Lower leg skin (tissue), 4 donors: ENCODE measurements at regions not wholly inside any gene's neighbourhood (a gene's known extent, or its start where the extent isn't known, plus 50 kb on each side); places are given as distances from the start of the nearest gene placed in this dataset.

Source experiments
- DNase-seq, 2 donors: peaks; one replicate each; pipeline ENCODE4 v3.0.0-alpha.2; 2019; ENCODE audit warnings: low spot score in 2 of 2
- H3K4me3 ChIP-seq: fragments of 200-600 bp; sonication (generic); 2 replicates; pipeline ENCODE4 v1.5.1; 2017; ENCODE audit warnings: mild to moderate bottlenecking, low read depth; ENCODE audit not compliant: poor library complexity, severe bottlenecking
- CTCF ChIP-seq, 3 donors: fragments of 450-650 bp; IDR thresholded peaks; one replicate each; pipeline ENCODE4 v1.5.1; 2016; ENCODE audit warnings: antibody characterized with exemption in 3 of 3, mild to moderate bottlenecking in 3 of 3, moderate library complexity in 2 of 3
- POLR2A ChIP-seq, 2 donors: fragments of 450-650 bp; IDR thresholded peaks; one replicate each; pipeline ENCODE4 v1.6.1; 2016 to 2017; ENCODE audit warnings: antibody characterized with exemption in 2 of 2, mild to moderate bottlenecking in 1 of 2, moderate library complexity in 1 of 2
- WGBS, 2 donors: methylation state at CpG; one replicate each; pipeline ENCODE4 v1.1.5; 2018; 5-methylcytosine and 5-hydroxymethylcytosine counted together
- intact Hi-C: fragments of 100-400 bp; cut with DNase I; formaldehyde crosslinking; loops from one replicate; pipeline ENCODE4 v1.15.0; 2023; ENCODE audit warnings: low total_unique reads

- DNase-seq = no peak
- TF ChIP-seq POLR2A (IDR thresholded peaks at IDR 0.05) (no peak), CTCF (IDR thresholded peaks at IDR 0.05) (no peak)
- intact Hi-C loops = no loop called here
- no peak overlapping the region for H3K4me3 ChIP-seq
- 59% methylated on average over 6 of the region's 6 CpGs for WGBS, 2 donors
These were observed 211.8 kb upstream of the ZC3H12A start for GRCh38 chr1:37262439-37263170.

- DNase-seq = no peak
- TF ChIP-seq CTCF (IDR thresholded peaks at IDR 0.05) (no peak), POLR2A (IDR thresholded peaks at IDR 0.05) (no peak)
- 83 to 87% methylated on average over 3 of the region's 3 CpGs for WGBS, 2 donors
- H3K4me3 ChIP-seq = no peak overlapping the region
- intact Hi-C loops = no loop called here
These were observed 209.2 kb upstream of the ZC3H12A start for GRCh38 chr1:37265156-37265555.

GRCh38 chr1:37265786-37266667 is 208.4 kb upstream of the ZC3H12A start:
- H3K4me3 ChIP-seq = no peak overlapping the region
- DNase-seq = no peak
- intact Hi-C loops = no loop called here
- 59 to 66% methylated on average over 10 of the region's 10 CpGs for WGBS, 2 donors
- TF ChIP-seq CTCF (IDR thresholded peaks at IDR 0.05) (no peak), POLR2A (IDR thresholded peaks at IDR 0.05) (no peak)

- DNase-seq = no peak
- no peak overlapping the region for H3K4me3 ChIP-seq
- 59 to 62% methylated on average over 10 of the region's 10 CpGs for WGBS, 2 donors
- no peak for TF ChIP-seq POLR2A (IDR thresholded peaks at IDR 0.05)
- no peak for TF ChIP-seq CTCF (IDR thresholded peaks at IDR 0.05)
- intact Hi-C loops = no loop called here
These were observed 207.1 kb upstream of the ZC3H12A start for GRCh38 chr1:37267111-37267835.

- TF ChIP-seq POLR2A (IDR thresholded peaks at IDR 0.05) (no peak), CTCF (IDR thresholded peaks at IDR 0.05) (no peak)
- no peak for DNase-seq
- 45 to 53% methylated on average over 3 of the region's 3 CpGs for WGBS, 2 donors
- no peak overlapping the region for H3K4me3 ChIP-seq
- intact Hi-C loops = no loop called here
These were observed 203.7 kb upstream of the ZC3H12A start for GRCh38 chr1:37270639-37271038.
